K562 (cell line): ENCODE measurements at regions not wholly inside any gene's neighbourhood (a gene's known extent, or its start where the extent isn't known, plus 50 kb on each side); places are given as distances from the start of the nearest gene placed in this dataset.

ENCODE experiments used
- ATAC-seq: fragments of 200-7000 bp; cut with Tn5 transposase; 3 replicates; pipeline ENCODE4 v1.9.1; 2020; ENCODE audit warnings: moderate library complexity
- BruUV-seq: library from RNA; stranded (reverse); fragments of 400-500 nt; replicated peaks from 2 replicates; lab custom pipeline; 2021; lab: Mats Ljungman, UMichigan
- CTCF ChIA-PET: fragments of 300-600 bp; formaldehyde crosslinking; extraction: SDS; loops from one replicate; lab custom pipeline; 2021; ENCODE audit warnings: low intra/inter-chr PET ratio; lab: Yijun Ruan, JAX
- POLR2A ChIA-PET: fragments of 300-600, 350-650 bp; sonication (Branson Sonifier 250); formaldehyde crosslinking; extraction: SDS; loops from one replicate; lab custom pipeline; 2021; ENCODE audit warnings: antibody characterized with exemption, inconsistent platforms; lab: Yijun Ruan, JAX
- DNase-seq, 4 experiments: peaks; one replicate each; pipeline versions ENCODE4 v3.0.0 to v3.0.0-alpha.2; 2011 to 2018; ENCODE audit warnings: low spot score in 3 of 4, mixed read lengths in 3 of 4; ENCODE audit errors: extremely low read depth in 1 of 4
- FAIRE-seq: peaks from 2 replicates; lab custom pipeline; 2011; peaks lifted over from hg19 to GRCh38; lab: Jason Lieb, UNC
- H2AFZ ChIP-seq: 2 replicates; pipeline ENCODE4 v1.6.0; 2011; ENCODE audit warnings: low read depth, low read length, control low read depth, inconsistent platforms
- H3K27ac ChIP-seq: fragments of 200-600 bp; 3 replicates; pipeline ENCODE4 v1.8.0; 2011; ENCODE audit warnings: low read depth, mild to moderate bottlenecking, control low read depth, inconsistent platforms, low read length, moderate library complexity, mixed read lengths; ENCODE audit errors: extremely low read depth
- H3K27me3 ChIP-seq, 2 experiments: fragments of 300-600 bp in 1 of 2; 2 replicates in 1 of 2; 3 replicates in 1 of 2; pipeline versions ENCODE4 v1.6.0 to v1.8.0; 2011; ENCODE audit warnings: inconsistent platforms in 2 of 2, low read length in 2 of 2, mild to moderate bottlenecking in 1 of 2, mixed read lengths in 1 of 2, moderate library complexity in 1 of 2; ENCODE audit not compliant: control insufficient read depth in 2 of 2, insufficient read depth in 2 of 2
- H3K36me3 ChIP-seq: fragments of 300-600 bp; 3 replicates; pipeline ENCODE4 v1.8.0; 2011; ENCODE audit warnings: mild to moderate bottlenecking, low read length, inconsistent platforms; ENCODE audit not compliant: control insufficient read depth, insufficient read depth
- H3K4me1 ChIP-seq, 2 experiments: fragments of 200-600 bp in 1 of 2; replicated peaks in 1 of 2; 2 replicates in 1 of 2; 3 replicates in 1 of 2; pipeline versions ENCODE4 v1.5.1 to v1.8.0; 2011; ENCODE audit warnings: inconsistent platforms in 2 of 2, low read length in 2 of 2, mild to moderate bottlenecking in 1 of 2, mixed read lengths in 1 of 2, moderate library complexity in 1 of 2; ENCODE audit not compliant: control insufficient read depth in 2 of 2, insufficient read depth in 2 of 2
- H3K4me2 ChIP-seq: 2 replicates; pipeline ENCODE4 v1.6.1; 2011; ENCODE audit warnings: low read length, control low read depth, inconsistent platforms, mixed read lengths; ENCODE audit not compliant: insufficient read depth
- H3K4me3 ChIP-seq: fragments of 200-600 bp; sonication (generic), shearing (Covaris generic); 2 replicates; pipeline ENCODE4 v1.5.1; 2016; ENCODE audit warnings: control low read depth, inconsistent platforms
- H3K79me2 ChIP-seq: fragments of 200-600 bp; 3 replicates; pipeline ENCODE4 v1.8.0; 2011; ENCODE audit warnings: low read length, inconsistent platforms; ENCODE audit not compliant: control insufficient read depth, insufficient read depth
- H3K9ac ChIP-seq, 2 experiments: 2 replicates each; pipeline versions ENCODE4 v1.6.0 to v1.6.1; 2011; ENCODE audit warnings: low read depth in 2 of 2, low read length in 2 of 2, control low read depth in 1 of 2, inconsistent platforms in 1 of 2, mild to moderate bottlenecking in 1 of 2, mixed read lengths in 1 of 2; ENCODE audit not compliant: insufficient read depth in 1 of 2
- H3K9me1 ChIP-seq: one replicate; pipeline ENCODE4 v1.6.0; 2011; ENCODE audit warnings: inconsistent platforms, mild to moderate bottlenecking, low read length, moderate library complexity; ENCODE audit not compliant: control insufficient read depth, insufficient read depth
- H3K9me3 ChIP-seq: replicated peaks from 2 replicates; pipeline ENCODE4 v1.5.1; 2011; ENCODE audit warnings: low read depth, low read length, inconsistent platforms; ENCODE audit not compliant: control insufficient read depth, insufficient read depth
- H4K20me1 ChIP-seq: replicated peaks from 2 replicates; pipeline ENCODE4 v1.6.1; 2011; ENCODE audit warnings: low read length, inconsistent platforms, mixed read lengths; ENCODE audit not compliant: control insufficient read depth, insufficient read depth
- CAMTA2 ChIP-seq: fragments of 250-450 bp; sonication (Bioruptor Pico); conservative IDR thresholded peaks from 2 replicates; pipeline ENCODE4 v1.5.1; 2022
- KLF13 ChIP-seq: fragments of 450-650 bp; IDR thresholded peaks from 2 replicates; pipeline ENCODE4 v1.6.1; 2016; ENCODE audit warnings: missing genetic modification characterization, low read depth, mild to moderate bottlenecking, missing compliant biosample characterization, moderate library complexity, borderline replicate concordance
- SETDB1 ChIP-seq: IDR thresholded peaks from one replicate; pipeline ENCODE4 v1.6.1; 2012; ENCODE audit warnings: low read length, control low read depth, inconsistent platforms
- SMARCA5 ChIP-seq: fragments of 450-650 bp; IDR thresholded peaks from 2 replicates; pipeline ENCODE4 v1.6.1; 2016
- TAF1 ChIP-seq: IDR thresholded peaks from 2 replicates; pipeline ENCODE4 v1.6.1; 2011; ENCODE audit warnings: mild to moderate bottlenecking, low read length, moderate library complexity; ENCODE audit not compliant: insufficient read depth, control insufficient read depth, severe bottlenecking; ENCODE audit errors: extremely low read depth
- ZC3H4 ChIP-seq: sonication (generic); formaldehyde crosslinking; IDR thresholded peaks from 2 replicates; pipeline ENCODE4 v1.9.0; 2021; ENCODE audit warnings: missing genetic modification reagents, borderline replicate concordance
- ZNF175 ChIP-seq: fragments of 200-800 bp; sonication (Bioruptor generic); IDR thresholded peaks from 2 replicates; pipeline ENCODE4 v1.6.1; 2016; ENCODE audit warnings: low read depth, mild to moderate bottlenecking, missing genetic modification characterization, missing compliant biosample characterization
- ZNF445 ChIP-seq: fragments of 250-450 bp; sonication (Bioruptor Pico); IDR thresholded peaks from 2 replicates; pipeline ENCODE4 v1.4.0; 2020; ENCODE audit warnings: low read depth, mild to moderate bottlenecking, moderate library complexity
- WGBS: fragments of 100-300 bp; shearing (Covaris generic); methylation state at CpG from one replicate; pipeline ENCODE4 v1.1.6; 2016; ENCODE audit warnings: low coverage, mixed read lengths; ENCODE audit not compliant: insufficient coverage; ENCODE audit errors: missing lambda C conversion rate; 5-methylcytosine and 5-hydroxymethylcytosine counted together
- in situ Hi-C: fragments of 300-500 bp; cut with MboI; formaldehyde crosslinking; loops from 4 replicates; pipeline ENCODE4 v1.15.0; 2018; ENCODE audit warnings: inconsistent platforms, mixed read lengths
- intact Hi-C: fragments of 100-400 bp; cut with micrococcal nuclease; formaldehyde crosslinking; loops from 2 replicates; pipeline ENCODE4 v1.14.2; 2022
- TF ChIP-seq, protein P1 (sequence below), 2 experiments: fragments of 450-650 bp; IDR thresholded peaks; 2 replicates each; pipeline ENCODE4 v1.6.1; 2016
- TF ChIP-seq, protein P2 (sequence below): fragments of 250-450 bp; sonication (Bioruptor Pico); IDR thresholded peaks from 2 replicates; pipeline ENCODE4 v1.8.0; 2022; ENCODE audit warnings: inconsistent platforms
- TF ChIP-seq, protein P3 (sequence below), 2 experiments: fragments of 450-650 bp; conservative IDR thresholded peaks; 2 replicates each; pipeline ENCODE4 v1.6.1; 2017; ENCODE audit warnings: mild to moderate bottlenecking in 2 of 2, moderate library complexity in 2 of 2

DNA sequence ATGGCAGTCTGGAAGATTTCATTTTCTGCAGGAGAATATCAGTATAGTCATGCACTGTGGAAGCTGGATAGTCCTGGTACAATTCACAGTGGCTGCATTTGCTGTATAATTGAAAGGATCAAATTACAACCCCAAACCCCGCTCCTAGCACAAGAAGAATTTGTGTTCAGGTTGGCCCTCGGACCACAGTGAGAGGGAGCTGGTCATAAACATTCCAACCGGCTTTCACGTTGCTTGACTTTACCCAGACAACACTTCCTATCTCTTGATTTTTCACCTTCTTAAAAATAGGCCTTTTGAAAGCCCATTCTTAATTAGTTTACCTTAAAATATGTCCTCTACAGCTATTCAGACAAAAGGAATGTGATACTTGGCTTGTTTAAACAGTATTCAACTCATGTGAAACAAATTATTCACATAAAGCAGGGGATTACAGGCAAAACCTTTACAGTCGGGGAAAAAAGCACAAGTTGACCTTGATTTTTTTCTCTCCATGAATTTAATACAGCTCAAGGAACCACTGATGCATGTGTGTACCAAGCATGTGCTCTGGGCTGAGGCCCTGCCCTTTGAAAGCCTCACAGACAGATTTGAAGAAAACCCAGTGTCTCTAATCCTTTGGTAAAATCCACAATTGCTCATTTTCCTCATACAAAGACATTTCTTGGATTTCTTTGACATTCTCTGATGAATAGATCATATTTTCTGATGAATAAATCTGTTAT, 143.0 kb upstream of the SOX11 start:
- intact Hi-C loops = no loop called here
- ATAC-seq (no peak), DNase-seq (no peak)
- BruUV-seq = no TSS peak
- Histone ChIP-seq H2AFZ (no peak overlapping the region), H3K4me1 (no peaks in the 10 kb centered on the region), H3K4me2 (no peak overlapping the region), H3K9ac (no peak overlapping the region), H3K27me3 (no peaks in the 10 kb centered on the region), H4K20me1 (no peaks in the 10 kb centered on the region), H3K9me3 (no peaks in the 10 kb centered on the region), H3K9me1 (no peaks in the 10 kb centered on the region), H3K36me3 (no peaks in the 10 kb centered on the region)
- in situ Hi-C loops = no loop called here
- WGBS = 0% methylated on average over 5 of the region's 5 CpGs
- CTCF ChIA-PET = no interaction called here
- POLR2A ChIA-PET = no interaction called here
- no peak for TF ChIP-seq TAF1
- no peak for TF ChIP-seq SETDB1
- TF ChIP-seq ZC3H4 (CRISPR knock-in tag) = no peak
- TF ChIP-seq, all 486 proteins: peak for 0
- Histone ChIP-seq H3K27ac (no peak overlapping the region), H3K79me2 (no peaks in the 10 kb centered on the region), H3K4me3 (no peak overlapping the region)
- no peak for FAIRE-seq

DNA sequence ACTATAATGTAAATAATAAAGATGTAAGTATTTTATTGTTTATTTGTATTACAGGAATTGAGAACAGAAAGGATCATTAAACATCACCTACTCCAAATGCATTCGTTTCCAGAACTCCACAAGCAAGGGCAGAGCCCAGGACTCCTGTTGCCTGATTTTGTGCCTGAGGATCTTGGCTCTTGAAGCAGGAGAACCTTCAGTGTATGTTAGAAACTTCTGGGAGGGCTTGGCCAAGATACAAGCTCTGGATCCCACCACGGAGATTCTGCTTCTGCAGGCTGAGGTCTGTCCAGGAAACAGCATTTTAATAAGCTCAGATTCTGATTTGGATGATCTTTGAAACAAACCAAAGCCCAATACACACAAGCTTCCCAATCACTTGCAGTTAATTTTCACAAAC, 142.4 kb upstream of the SOX11 start:
- ChIA-PET CTCF (no interaction called here), POLR2A (no interaction called here)
- in situ Hi-C loops = no loop called here
- ATAC-seq = no peak
- Histone ChIP-seq H3K79me2 (no peaks in the 10 kb centered on the region), H3K9me3 (no peaks in the 10 kb centered on the region), H4K20me1 (no peaks in the 10 kb centered on the region), H3K9ac (no peak overlapping the region), H3K36me3 (no peaks in the 10 kb centered on the region), H3K27ac (no peak overlapping the region), H3K27me3 (no peaks in the 10 kb centered on the region), H2AFZ (no peak overlapping the region), H3K4me3 (no peak overlapping the region), H3K9me1 (no peaks in the 10 kb centered on the region), H3K4me1 (no peaks in the 10 kb centered on the region), H3K4me2 (no peak overlapping the region)
- no peak for DNase-seq
- intact Hi-C loops = no loop called here
- no peak for FAIRE-seq
- BruUV-seq = no TSS peak
- WGBS = 0% methylated on average over 2 of the region's 2 CpGs
- no peak for TF ChIP-seq ZNF175 (CRISPR knock-in tag)
- TF ChIP-seq CAMTA2 (CRISPR knock-in tag) = no peak
- TF ChIP-seq, protein P1, sequence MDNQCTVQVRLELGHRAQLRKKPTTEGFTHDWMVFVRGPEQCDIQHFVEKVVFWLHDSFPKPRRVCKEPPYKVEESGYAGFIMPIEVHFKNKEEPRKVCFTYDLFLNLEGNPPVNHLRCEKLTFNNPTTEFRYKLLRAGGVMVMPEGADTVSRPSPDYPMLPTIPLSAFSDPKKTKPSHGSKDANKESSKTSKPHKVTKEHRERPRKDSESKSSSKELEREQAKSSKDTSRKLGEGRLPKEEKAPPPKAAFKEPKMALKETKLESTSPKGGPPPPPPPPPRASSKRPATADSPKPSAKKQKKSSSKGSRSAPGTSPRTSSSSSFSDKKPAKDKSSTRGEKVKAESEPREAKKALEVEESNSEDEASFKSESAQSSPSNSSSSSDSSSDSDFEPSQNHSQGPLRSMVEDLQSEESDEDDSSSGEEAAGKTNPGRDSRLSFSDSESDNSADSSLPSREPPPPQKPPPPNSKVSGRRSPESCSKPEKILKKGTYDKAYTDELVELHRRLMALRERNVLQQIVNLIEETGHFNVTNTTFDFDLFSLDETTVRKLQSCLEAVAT (IDR thresholded peaks at IDR 0.05) = no peak
- TF ChIP-seq KLF13 (tag) = no peak
- TF ChIP-seq, protein P2, sequence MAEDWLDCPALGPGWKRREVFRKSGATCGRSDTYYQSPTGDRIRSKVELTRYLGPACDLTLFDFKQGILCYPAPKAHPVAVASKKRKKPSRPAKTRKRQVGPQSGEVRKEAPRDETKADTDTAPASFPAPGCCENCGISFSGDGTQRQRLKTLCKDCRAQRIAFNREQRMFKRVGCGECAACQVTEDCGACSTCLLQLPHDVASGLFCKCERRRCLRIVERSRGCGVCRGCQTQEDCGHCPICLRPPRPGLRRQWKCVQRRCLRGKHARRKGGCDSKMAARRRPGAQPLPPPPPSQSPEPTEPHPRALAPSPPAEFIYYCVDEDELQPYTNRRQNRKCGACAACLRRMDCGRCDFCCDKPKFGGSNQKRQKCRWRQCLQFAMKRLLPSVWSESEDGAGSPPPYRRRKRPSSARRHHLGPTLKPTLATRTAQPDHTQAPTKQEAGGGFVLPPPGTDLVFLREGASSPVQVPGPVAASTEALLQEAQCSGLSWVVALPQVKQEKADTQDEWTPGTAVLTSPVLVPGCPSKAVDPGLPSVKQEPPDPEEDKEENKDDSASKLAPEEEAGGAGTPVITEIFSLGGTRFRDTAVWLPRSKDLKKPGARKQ (CRISPR knock-in tag) = no peak
- TF ChIP-seq, protein P3, sequence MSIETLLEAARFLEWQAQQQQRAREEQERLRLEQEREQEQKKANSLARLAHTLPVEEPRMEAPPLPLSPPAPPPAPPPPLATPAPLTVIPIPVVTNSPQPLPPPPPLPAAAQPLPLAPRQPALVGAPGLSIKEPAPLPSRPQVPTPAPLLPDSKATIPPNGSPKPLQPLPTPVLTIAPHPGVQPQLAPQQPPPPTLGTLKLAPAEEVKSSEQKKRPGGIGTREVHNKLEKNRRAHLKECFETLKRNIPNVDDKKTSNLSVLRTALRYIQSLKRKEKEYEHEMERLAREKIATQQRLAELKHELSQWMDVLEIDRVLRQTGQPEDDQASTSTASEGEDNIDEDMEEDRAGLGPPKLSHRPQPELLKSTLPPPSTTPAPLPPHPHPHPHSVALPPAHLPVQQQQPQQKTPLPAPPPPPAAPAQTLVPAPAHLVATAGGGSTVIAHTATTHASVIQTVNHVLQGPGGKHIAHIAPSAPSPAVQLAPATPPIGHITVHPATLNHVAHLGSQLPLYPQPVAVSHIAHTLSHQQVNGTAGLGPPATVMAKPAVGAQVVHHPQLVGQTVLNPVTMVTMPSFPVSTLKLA (conservative IDR thresholded peaks at IDR 0.05) = no peak
- TF ChIP-seq ZNF445 = no peak
- TF ChIP-seq SMARCA5 = no peak
